ENCODE measurements at regions not wholly inside any gene's neighbourhood (a gene's known extent, or its start where the extent isn't known, plus 50 kb on each side); places are given as distances from the start of the nearest gene placed in this dataset.

DNA sequence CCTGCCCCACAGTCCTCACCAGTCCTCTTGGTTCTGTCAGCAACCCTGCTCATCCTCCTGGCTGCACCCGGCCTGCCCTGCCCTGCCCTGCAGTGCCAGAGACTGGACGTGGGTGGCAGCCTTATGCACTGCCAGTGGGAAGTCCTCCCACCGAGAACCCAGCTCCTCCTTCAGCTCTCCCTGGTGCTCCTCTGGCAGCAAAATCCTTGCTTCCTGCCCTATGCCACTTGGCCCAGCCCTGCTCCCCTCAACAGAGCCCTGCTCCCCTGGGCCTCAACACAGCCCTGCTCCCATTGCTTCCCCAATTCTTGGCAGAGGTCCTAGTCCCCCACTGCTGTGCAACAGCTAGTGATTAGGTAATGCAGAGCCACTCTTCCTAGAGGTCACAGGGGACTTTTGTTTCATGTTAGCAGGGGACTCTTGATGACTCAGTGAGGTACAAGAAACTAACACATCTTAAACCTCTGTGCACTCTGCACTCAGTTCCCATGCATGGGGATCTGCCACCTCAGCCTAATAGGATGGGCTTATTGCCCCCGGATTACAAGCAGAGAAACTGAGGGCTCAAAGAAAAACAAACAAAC is 58.0 kb upstream of the EDAR start:
- H3K4me1 ChIP-seq: no peaks in the 10 kb centered on the region
- TF ChIP-seq CTCF (IDR thresholded peaks at IDR 0.05): no peak
- H3K27ac ChIP-seq: no peak overlapping the region

GRCh38 chr2:109045505-109045904 is 56.5 kb upstream of the EDAR start:
- Histone ChIP-seq H3K4me1 (no peaks in the 10 kb centered on the region), H3K4me2 (ENCODE audit: low read length) (no peak overlapping the region), H3K27ac (no peak overlapping the region), H3K36me3 (ENCODE audit: control insufficient read depth, insufficient read depth, low read length) (no peaks in the 10 kb centered on the region), H3K9ac (no peak overlapping the region), H2AFZ (no peak overlapping the region), H3K9me3 (ENCODE audit: control insufficient read depth, low read length) (no peaks in the 10 kb centered on the region), H3K4me3 (ENCODE audit: low read depth, low read length) (no peak overlapping the region), H3K27me3 (ENCODE audit: control insufficient read depth, insufficient read depth, low read length) (no peaks in the 10 kb centered on the region), H3K79me2 (no peaks in the 10 kb centered on the region)
- TF ChIP-seq CTCF (IDR thresholded peaks at IDR 0.05): no peak

More for the DNA sequence above, 58.0 kb upstream of the EDAR start:
- Histone ChIP-seq H3K9me3 (ENCODE audit: control insufficient read depth, low read length) (no peaks in the 10 kb centered on the region), H3K36me3 (ENCODE audit: control insufficient read depth, insufficient read depth, low read length) (no peaks in the 10 kb centered on the region), H3K4me3 (ENCODE audit: low read depth, low read length) (no peak overlapping the region), H3K27me3 (ENCODE audit: control insufficient read depth, insufficient read depth, low read length) (no peaks in the 10 kb centered on the region), H3K79me2 (no peaks in the 10 kb centered on the region), H3K9ac (no peak overlapping the region), H3K4me2 (ENCODE audit: low read length) (no peak overlapping the region), H2AFZ (no peak overlapping the region)

- Histone ChIP-seq H3K9me3 (ENCODE audit: control insufficient read depth, low read length) (no peaks in the 10 kb centered on the region), H3K79me2 (no peaks in the 10 kb centered on the region), H3K27me3 (ENCODE audit: control insufficient read depth, insufficient read depth, low read length) (no peaks in the 10 kb centered on the region), H3K4me2 (ENCODE audit: low read length) (no peak overlapping the region), H3K36me3 (ENCODE audit: control insufficient read depth, insufficient read depth, low read length) (no peaks in the 10 kb centered on the region), H3K4me1 (no peaks in the 10 kb centered on the region), H3K9ac (no peak overlapping the region), H3K27ac (no peak overlapping the region), H3K4me3 (ENCODE audit: low read depth, low read length) (no peak overlapping the region), H2AFZ (no peak overlapping the region)
- TF ChIP-seq CTCF (IDR thresholded peaks at IDR 0.05): no peak
Measured at GRCh38 chr2:109038992-109039391, 50.0 kb upstream of the EDAR start.

Measured in parathyroid adenoma (tissue), 2 donors.